HL-60 (cell line): ENCODE measurements at regions not wholly inside any gene's neighbourhood (a gene's known extent, or its start where the extent isn't known, plus 50 kb on each side); places are given as distances from the start of the nearest gene placed in this dataset.

Experiments
- DNase-seq, 2 experiments: peaks; one replicate each; pipeline ENCODE4 v3.0.0-alpha.2; 2010 to 2020; ENCODE audit warnings: low read depth in 1 of 2, low spot score in 1 of 2
- H3K27ac ChIP-seq: fragments of 250-450 bp; sonication (Bioruptor Pico); replicated peaks from 2 replicates; pipeline ENCODE4 v1.5.1; 2020; ENCODE audit warnings: mild to moderate bottlenecking, moderate library complexity
- H3K27me3 ChIP-seq: fragments of 250-450 bp; sonication (Bioruptor Pico); 2 replicates; pipeline ENCODE4 v1.5.1; 2021; ENCODE audit warnings: mild to moderate bottlenecking, moderate library complexity; ENCODE audit not compliant: insufficient read depth, poor library complexity, severe bottlenecking
- H3K4me3 ChIP-seq: replicated peaks from 2 replicates; pipeline ENCODE4 v1.5.1; 2011; ENCODE audit warnings: mild to moderate bottlenecking, control low read depth, low read length; ENCODE audit not compliant: insufficient read depth
- GABPA ChIP-seq: IDR thresholded peaks from 2 replicates; pipeline ENCODE4 v1.6.1; 2012; ENCODE audit warnings: low read depth
- POLR2AphosphoS5 ChIP-seq: IDR thresholded peaks from 2 replicates; pipeline ENCODE4 v1.6.1; 2012; ENCODE audit warnings: low read depth
- SPI1 ChIP-seq: IDR thresholded peaks from 2 replicates; pipeline ENCODE4 v1.6.1; 2012; ENCODE audit warnings: low read depth, mild to moderate bottlenecking, borderline replicate concordance
- TF ChIP-seq, protein P1 (sequence below): IDR thresholded peaks from one replicate; pipeline ENCODE4 v1.5.1; 2011; ENCODE audit warnings: low read length, control low read depth, inconsistent platforms; ENCODE audit not compliant: insufficient read depth
- TF ChIP-seq, protein P2 (sequence below): IDR thresholded peaks from 2 replicates; pipeline ENCODE4 v1.6.1; 2012; ENCODE audit warnings: low read depth; ENCODE audit not compliant: insufficient replicate concordance

DNA sequence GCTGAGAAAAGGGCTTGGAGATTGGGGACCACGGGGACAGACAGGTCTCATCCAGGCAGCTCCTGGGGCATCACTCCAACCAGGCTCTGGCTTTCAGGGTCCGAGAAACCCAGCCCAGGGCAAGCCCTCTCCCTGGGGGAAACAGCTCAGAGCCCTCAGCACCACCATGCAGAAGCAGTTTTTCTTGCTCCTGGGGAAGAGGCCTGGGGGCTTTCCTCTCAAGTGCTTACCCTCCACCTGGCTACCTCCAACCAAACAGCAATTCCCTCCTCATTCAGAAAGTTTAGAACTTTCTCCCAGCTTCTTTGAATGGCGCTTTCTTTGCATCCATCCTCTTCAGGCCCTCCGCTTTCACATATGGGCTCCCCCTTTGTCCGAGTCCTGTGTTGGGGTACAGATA, 110.4 kb upstream of the PHACTR3 start:
- TF ChIP-seq, protein P1, sequence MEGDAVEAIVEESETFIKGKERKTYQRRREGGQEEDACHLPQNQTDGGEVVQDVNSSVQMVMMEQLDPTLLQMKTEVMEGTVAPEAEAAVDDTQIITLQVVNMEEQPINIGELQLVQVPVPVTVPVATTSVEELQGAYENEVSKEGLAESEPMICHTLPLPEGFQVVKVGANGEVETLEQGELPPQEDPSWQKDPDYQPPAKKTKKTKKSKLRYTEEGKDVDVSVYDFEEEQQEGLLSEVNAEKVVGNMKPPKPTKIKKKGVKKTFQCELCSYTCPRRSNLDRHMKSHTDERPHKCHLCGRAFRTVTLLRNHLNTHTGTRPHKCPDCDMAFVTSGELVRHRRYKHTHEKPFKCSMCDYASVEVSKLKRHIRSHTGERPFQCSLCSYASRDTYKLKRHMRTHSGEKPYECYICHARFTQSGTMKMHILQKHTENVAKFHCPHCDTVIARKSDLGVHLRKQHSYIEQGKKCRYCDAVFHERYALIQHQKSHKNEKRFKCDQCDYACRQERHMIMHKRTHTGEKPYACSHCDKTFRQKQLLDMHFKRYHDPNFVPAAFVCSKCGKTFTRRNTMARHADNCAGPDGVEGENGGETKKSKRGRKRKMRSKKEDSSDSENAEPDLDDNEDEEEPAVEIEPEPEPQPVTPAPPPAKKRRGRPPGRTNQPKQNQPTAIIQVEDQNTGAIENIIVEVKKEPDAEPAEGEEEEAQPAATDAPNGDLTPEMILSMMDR = no peak
- TF ChIP-seq POLR2AphosphoS5 = no peak
- no peak for DNase-seq
- Histone ChIP-seq H3K27ac (no peak overlapping the region), H3K27me3 (no peaks in the 10 kb centered on the region), H3K4me3 (no peak overlapping the region)

DNA sequence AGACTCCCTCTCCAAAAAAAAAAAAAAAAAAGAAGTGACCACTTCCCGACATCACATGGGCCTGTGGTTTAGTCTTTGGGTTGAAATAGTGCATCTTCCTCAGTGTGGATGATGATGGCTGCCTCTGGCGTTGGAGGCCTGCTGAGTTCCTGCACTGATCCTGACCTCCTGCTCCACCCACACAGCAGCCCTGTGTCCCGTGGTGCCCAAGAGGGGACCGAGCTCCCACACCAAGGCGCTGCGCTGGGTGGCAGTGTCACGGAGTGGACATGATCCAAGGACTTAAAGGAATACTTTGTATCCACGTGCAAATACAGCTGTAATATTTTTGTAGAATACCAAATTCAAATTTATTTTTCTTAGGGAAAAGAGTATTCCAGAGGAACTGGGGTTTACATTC, 109.2 kb upstream of the PHACTR3 start:
- no peak for DNase-seq
- H3K27me3 ChIP-seq = no peaks in the 10 kb centered on the region
- no peak overlapping the region for H3K4me3 ChIP-seq
- no peak overlapping the region for H3K27ac ChIP-seq
- TF ChIP-seq POLR2AphosphoS5 (no peak), SPI1 (no peak), GABPA (no peak)
- TF ChIP-seq, protein P1 = no peak
- TF ChIP-seq, protein P2, sequence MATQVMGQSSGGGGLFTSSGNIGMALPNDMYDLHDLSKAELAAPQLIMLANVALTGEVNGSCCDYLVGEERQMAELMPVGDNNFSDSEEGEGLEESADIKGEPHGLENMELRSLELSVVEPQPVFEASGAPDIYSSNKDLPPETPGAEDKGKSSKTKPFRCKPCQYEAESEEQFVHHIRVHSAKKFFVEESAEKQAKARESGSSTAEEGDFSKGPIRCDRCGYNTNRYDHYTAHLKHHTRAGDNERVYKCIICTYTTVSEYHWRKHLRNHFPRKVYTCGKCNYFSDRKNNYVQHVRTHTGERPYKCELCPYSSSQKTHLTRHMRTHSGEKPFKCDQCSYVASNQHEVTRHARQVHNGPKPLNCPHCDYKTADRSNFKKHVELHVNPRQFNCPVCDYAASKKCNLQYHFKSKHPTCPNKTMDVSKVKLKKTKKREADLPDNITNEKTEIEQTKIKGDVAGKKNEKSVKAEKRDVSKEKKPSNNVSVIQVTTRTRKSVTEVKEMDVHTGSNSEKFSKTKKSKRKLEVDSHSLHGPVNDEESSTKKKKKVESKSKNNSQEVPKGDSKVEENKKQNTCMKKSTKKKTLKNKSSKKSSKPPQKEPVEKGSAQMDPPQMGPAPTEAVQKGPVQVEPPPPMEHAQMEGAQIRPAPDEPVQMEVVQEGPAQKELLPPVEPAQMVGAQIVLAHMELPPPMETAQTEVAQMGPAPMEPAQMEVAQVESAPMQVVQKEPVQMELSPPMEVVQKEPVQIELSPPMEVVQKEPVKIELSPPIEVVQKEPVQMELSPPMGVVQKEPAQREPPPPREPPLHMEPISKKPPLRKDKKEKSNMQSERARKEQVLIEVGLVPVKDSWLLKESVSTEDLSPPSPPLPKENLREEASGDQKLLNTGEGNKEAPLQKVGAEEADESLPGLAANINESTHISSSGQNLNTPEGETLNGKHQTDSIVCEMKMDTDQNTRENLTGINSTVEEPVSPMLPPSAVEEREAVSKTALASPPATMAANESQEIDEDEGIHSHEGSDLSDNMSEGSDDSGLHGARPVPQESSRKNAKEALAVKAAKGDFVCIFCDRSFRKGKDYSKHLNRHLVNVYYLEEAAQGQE = no peak

DNA sequence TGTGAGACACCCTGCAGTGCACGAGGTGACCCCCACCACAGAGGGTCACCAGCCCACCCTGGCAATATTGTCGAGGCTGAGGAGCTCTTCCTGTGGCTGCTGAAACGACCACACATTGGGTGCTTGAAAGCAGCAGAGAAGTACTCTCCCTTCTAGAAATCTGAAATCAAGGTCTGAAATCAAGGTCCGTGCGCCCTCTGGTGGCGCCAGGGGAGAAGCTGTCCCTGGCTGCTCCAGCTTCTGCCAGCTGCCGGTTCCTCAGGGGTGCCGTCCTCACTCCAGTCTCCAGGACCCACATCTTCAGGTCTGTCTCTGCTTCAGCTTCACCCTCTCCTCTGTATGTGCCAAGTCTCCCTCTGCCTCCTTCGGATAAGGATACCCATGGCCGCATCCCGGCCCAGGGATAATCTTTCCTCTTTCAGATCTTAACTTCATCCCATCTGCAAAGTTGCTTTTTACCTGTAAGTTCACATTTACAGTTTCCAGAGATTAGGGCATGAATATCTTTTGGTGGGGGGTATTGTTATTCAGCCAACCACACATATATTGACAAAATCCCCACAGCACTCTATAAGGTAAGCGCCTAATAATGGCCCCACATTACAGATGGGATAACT, 108.3 kb upstream of the PHACTR3 start:
- TF ChIP-seq, protein P2 = no peak
- TF ChIP-seq, protein P1 = peak; percentile 97
- no peak for TF ChIP-seq SPI1
- DNase-seq = peak; percentile 8 to 51
- Histone ChIP-seq H3K27ac (no peak overlapping the region), H3K4me3 (no peak overlapping the region), H3K27me3 (no peaks in the 10 kb centered on the region)

DNA sequence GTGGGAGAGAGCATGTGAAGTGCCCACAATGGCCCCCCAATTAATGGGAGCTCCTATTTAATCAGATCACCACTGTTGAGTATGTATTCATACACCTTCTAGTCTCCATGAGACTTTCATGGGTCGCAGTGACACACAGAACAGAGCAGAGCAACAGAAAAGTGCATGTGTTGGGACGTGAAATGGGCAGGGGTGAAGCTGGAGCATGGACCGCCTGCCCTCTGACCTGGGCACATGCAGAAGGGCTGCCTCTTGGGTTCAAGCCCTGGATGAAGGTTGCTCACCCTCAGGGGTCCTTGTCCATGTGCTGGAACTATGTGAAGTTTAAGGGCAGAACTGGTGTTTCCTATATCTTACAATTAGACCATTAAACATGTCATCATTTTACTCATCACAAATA, 106.0 kb upstream of the PHACTR3 start:
- H3K27ac ChIP-seq = no peak overlapping the region
- TF ChIP-seq SPI1 (no peak), POLR2AphosphoS5 (no peak), GABPA (no peak)
- TF ChIP-seq, protein P2 = no peak
- TF ChIP-seq, protein P1 = no peak
- no peaks in the 10 kb centered on the region for H3K27me3 ChIP-seq
- no peak for DNase-seq
- H3K4me3 ChIP-seq = no peak overlapping the region
